ENCODE measurements at regions not wholly inside any gene's neighbourhood (a gene's known extent, or its start where the extent isn't known, plus 50 kb on each side); places are given as distances from the start of the nearest gene placed in this dataset.
"Not testable (repeated sequence)": the region's sequence is repeated elsewhere in the genome, so short reads cannot be mapped to it uniquely, and the experiment has no call there.

GRCh38 chr15:92796161-92796611 is 103.9 kb upstream of the CHD2 start:
- TF ChIP-seq CTCF (IDR thresholded peaks at IDR 0.05; ENCODE audit: insufficient read depth, low read length), result no peak
- DNase-seq (ENCODE audit: low read depth), result no peak
- H3K4me3 ChIP-seq (ENCODE audit: low read depth, low read length), result no peak overlapping the region

DNA sequence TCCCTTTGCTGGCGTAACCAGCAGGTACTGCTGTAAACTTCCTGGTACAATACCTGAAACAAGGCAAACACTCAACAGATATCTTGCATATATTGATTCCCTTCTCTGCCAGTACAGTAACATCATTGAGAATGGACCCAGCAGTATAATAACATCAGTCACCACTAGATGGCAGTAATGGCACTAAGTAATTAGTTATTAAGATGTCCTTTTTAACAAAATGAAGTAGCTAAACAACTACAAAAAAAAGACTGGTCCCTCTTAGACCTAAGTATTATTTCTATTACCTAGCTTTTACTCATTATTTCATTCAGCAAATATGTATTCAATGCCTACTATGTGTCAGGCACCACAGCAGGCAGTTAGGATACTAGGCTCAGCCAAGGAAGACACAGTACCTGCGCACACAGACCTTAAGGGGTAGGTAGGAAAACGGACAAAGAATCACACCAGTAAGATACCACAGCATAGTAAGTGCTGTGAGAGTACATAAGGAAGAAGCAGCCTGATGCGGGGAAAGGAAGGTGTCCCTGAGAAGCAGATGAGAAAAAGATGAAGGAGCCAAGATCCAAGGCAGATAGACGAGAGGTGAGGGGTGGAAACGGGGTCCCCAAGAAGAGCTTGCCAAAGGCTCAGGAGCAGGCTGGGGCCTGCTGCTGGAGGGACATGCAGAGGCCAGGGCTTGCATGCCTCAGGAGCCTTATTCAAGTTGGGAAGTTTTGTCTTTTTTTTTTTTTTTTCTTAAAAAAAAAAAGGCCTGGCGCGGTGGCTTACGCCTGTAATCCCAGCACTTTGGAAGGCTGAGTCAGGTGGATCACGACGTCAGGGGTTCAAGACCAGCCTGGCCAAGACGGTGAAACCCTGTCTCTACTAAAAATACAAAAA is 102.7 kb upstream of the CHD2 start:
- DNase-seq (ENCODE audit: low read depth), result peak; percentile 91
- no peak overlapping the region for H3K4me3 ChIP-seq (ENCODE audit: low read depth, low read length)
- TF ChIP-seq CTCF (IDR thresholded peaks at IDR 0.05; ENCODE audit: insufficient read depth, low read length), result peak; percentile 61

DNA sequence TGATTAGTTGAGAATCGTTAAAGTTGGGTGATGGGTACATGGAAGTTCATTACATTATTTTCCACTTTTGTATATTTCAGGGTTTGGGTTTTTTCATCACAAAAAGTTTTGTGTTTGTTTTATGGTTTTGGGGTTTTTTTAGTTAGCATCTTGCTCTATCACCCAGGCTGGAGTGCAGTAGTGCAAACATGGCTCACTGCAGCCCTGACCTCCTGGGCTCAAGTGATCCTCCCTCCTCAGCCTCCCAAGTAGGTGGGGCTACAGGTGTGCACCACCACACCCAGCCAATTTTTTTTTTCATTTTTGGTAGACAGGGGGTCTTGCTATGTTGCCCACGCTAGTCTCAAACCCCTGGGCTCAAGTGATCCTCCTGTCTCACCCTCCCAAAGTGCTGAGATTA is 100.1 kb upstream of the CHD2 start:
- H3K4me3 ChIP-seq (ENCODE audit: low read depth, low read length), result no peak overlapping the region
- no peak for TF ChIP-seq CTCF (IDR thresholded peaks at IDR 0.05; ENCODE audit: insufficient read depth, low read length)
- DNase-seq (ENCODE audit: low read depth), result no peak

- not testable (repeated sequence) for DNase-seq (ENCODE audit: low read depth); H3K4me3 ChIP-seq (ENCODE audit: low read depth, low read length)
Observed at GRCh38 chr15:92800416-92801055, 99.6 kb upstream of the CHD2 start.

DNA sequence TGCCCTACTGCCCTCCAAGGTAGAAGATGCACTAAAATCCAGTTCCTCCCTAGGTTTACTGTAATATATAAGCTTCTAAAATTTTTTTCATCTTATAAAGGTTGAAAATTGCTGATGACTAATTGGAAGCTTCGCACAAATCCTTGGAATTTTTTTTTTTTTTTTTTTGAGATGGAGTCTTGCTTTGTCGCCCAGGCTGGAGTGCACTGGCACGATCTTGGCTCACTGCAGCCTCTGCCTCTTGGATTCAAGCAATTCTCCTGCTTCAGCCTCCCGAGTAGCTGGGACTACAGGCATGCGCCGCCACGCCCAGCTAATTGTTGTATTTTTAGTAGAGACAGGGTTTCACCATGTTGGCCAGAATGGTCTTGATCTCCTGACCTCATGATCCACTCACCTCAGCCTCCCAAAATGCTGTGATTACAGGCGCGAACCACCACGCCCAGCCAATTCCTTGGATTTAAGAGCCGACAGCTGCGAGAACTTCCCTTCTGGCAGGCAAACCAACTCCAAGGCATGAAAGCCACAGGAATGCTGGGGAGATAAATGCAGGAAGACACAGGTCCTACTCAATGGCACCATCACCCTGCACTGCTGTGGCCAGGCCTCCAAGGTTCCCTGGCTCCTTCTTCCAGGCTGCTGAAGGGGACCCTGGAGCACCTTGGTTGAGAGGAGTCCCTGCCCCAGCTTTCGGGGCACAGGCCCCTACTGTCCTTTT is 98.9 kb upstream of the CHD2 start:
- peak; percentile 97 for DNase-seq (ENCODE audit: low read depth)
- H3K4me3 ChIP-seq (ENCODE audit: low read depth, low read length), result not testable (repeated sequence)

DNA sequence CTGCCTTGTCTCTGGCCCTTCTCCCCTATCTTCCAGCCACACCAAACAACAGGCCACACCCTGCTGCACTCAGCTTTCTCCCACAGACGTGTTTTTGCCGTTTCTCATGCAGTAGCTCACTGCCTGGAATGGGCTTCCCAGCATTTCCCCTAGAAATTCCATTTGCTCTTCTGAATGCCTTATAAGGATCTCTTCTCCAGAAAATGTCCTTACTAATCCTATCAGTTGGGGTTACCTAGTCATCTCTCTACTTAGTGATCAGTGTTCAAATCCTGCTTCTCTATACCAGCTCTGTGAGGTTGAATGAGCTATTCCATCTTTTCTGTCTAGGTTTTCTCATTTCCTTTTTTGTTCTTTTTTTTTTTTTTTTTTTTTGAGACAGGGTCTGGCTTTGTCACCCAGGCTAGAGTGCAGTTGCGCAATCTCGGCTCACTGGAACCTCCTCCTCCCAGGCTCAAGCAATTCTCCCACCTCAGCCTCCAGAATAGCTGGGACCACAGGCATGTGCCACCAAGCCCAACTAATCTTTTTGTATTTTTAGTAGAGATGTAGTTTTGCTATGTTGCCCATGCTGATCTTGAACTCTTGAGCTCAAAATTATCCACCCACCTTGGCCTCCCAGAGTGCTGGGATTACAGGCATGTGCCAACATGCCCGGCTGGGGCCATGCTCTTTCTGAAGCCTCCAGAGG is 98.2 kb upstream of the CHD2 start:
- no peak for TF ChIP-seq CTCF (IDR thresholded peaks at IDR 0.05; ENCODE audit: insufficient read depth, low read length)
- H3K4me3 ChIP-seq (ENCODE audit: low read depth, low read length), result no peak overlapping the region
- DNase-seq (ENCODE audit: low read depth), result peak; percentile 97

DNA sequence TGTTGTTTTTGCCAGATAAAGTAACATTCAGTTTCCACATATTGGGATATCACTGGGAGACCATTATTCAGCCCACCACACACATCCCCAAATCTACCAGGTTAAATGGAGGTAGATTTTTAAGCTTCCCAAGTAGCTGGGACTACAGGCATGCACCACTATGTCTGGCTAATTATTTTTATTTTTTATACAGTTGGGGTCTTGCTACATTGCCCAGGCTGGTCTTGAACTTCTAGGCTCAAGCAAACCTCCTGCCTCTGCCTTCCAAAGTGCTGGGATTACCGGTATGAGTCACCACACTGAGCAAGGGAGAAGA is 96.6 kb upstream of the CHD2 start:
- H3K4me3 ChIP-seq (ENCODE audit: low read depth, low read length), result no peak overlapping the region
- no peak for DNase-seq (ENCODE audit: low read depth)
- TF ChIP-seq CTCF (IDR thresholded peaks at IDR 0.05; ENCODE audit: insufficient read depth, low read length), result no peak

Measured in fibroblast of the aortic adventitia (primary cell).